ENCODE measurements at regions not wholly inside any gene's neighbourhood (a gene's known extent, or its start where the extent isn't known, plus 50 kb on each side); places are given as distances from the start of the nearest gene placed in this dataset.

DNA sequence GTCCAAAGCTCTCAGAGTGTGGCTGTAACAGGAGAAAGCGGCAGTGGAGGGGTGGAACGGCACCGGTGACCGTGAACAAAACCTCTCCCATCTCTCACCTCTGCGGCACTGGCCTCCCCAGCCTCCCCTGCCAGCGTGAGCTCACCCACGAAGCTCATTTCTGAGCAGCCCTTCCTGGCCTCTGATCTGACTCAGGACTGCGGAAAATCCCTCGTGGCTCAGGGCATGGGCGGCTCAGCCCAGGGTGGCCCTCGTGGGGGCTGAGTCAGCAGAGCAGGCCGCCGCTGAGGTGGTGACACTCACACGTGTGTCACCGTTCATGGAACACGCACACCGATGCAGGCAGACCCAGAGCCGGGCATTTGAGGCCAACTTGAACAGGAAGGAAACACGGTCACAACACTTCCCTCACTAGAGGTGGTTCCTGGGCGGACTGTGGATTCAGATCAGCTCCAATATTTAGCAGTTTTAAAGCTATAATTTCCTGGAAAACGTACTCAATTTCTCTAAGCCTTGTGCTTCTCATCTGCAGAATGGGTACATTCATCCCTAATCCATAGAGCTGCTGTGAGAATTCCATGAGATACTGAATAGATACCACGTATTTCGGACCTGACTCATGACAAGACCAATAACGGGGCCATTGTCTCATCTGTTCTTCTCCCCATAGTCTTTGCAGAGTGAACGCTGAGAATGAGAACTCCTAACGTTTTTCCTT is 115.0 kb upstream of the TMPRSS2 start:
- Histone ChIP-seq H3K4me3 (ENCODE audit: low read length) (no peak overlapping the region), H3K4me1 (ENCODE audit: control insufficient read depth, insufficient read depth, low read length) (peaks cover 17% of the 10 kb centered on the region), H3K9me3 (replicated peaks; ENCODE audit: control insufficient read depth, low read depth, low read length) (no peaks in the 10 kb centered on the region), H3K36me3 (ENCODE audit: control insufficient read depth, insufficient read depth, low read length) (no peaks in the 10 kb centered on the region), H3K27ac (ENCODE audit: low read length) (no peak overlapping the region), H3K27me3 (ENCODE audit: control insufficient read depth, insufficient read depth, low read length) (peaks cover 4% of the 10 kb centered on the region)
- 83% methylated on average over 23 of the region's 26 CpGs for WGBS (ENCODE audit: insufficient coverage)
- no peak for DNase-seq

DNA sequence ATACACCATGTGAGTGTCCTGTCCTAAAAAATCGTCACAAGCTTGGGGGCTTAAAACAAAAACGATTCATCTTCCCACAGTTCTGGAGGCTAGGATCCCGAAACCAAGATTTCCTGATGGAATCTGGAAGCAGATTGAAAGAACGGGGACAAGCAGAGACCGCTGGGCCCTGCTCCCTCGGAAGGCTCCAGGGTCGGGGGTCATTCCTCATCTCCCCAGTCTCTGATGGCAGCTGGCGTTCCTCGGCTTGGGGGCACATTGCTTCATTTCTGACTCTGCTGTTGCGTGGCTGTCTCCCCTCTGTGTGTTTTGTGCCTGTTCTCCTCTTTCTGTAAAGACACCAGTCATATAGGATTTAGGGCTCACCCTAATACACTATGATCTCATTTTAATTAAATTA is 114.2 kb upstream of the TMPRSS2 start:
- 82% methylated on average over 10 of the region's 10 CpGs for WGBS (ENCODE audit: insufficient coverage)
- H3K27me3 ChIP-seq (ENCODE audit: control insufficient read depth, insufficient read depth, low read length), result peaks cover 4% of the 10 kb centered on the region
- H3K27ac ChIP-seq (ENCODE audit: low read length), result no peak overlapping the region
- H3K4me1 ChIP-seq (ENCODE audit: control insufficient read depth, insufficient read depth, low read length), result peaks cover 17% of the 10 kb centered on the region
- H3K36me3 ChIP-seq (ENCODE audit: control insufficient read depth, insufficient read depth, low read length), result no peaks in the 10 kb centered on the region
- H3K9me3 ChIP-seq (replicated peaks; ENCODE audit: control insufficient read depth, low read depth, low read length), result no peaks in the 10 kb centered on the region
- H3K4me3 ChIP-seq (ENCODE audit: low read length), result no peak overlapping the region
- DNase-seq, result no peak

GRCh38 chr21:41621513-41621912 is 113.6 kb upstream of the TMPRSS2 start:
- DNase-seq, result peak; percentile 71
- Histone ChIP-seq H3K4me1 (ENCODE audit: control insufficient read depth, insufficient read depth, low read length) (peaks cover 19% of the 10 kb centered on the region), H3K9me3 (replicated peaks; ENCODE audit: control insufficient read depth, low read depth, low read length) (no peaks in the 10 kb centered on the region), H3K27me3 (ENCODE audit: control insufficient read depth, insufficient read depth, low read length) (peaks cover 4% of the 10 kb centered on the region), H3K27ac (ENCODE audit: low read length) (no peak overlapping the region), H3K36me3 (ENCODE audit: control insufficient read depth, insufficient read depth, low read length) (no peaks in the 10 kb centered on the region), H3K4me3 (ENCODE audit: low read length) (no peak overlapping the region)
- 60% methylated on average over 4 of the region's 10 CpGs for WGBS (ENCODE audit: insufficient coverage)

DNA sequence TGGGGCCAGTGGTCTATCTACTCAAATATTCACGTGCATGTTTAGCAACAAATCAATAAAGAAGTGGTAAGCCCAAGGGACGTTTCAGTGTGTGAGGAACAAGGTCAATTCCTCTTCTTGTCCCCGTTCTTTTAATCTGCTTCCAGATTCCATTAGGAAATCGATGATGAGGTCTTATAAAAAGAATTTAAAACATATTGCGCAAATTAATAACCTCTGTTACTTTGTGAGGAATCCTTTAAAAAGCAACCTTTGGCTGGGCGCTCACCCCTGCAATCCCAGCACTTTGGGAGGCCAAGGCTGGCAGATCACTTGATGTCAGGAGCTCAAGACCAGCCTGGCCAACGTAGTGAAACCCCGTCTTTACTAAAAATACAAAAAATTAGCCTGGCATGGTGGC is 113.0 kb upstream of the TMPRSS2 start:
- Histone ChIP-seq H3K4me1 (ENCODE audit: control insufficient read depth, insufficient read depth, low read length) (peaks cover 25% of the 10 kb centered on the region), H3K4me3 (ENCODE audit: low read length) (no peak overlapping the region), H3K27me3 (ENCODE audit: control insufficient read depth, insufficient read depth, low read length) (peaks cover 4% of the 10 kb centered on the region), H3K36me3 (ENCODE audit: control insufficient read depth, insufficient read depth, low read length) (no peaks in the 10 kb centered on the region), H3K9me3 (replicated peaks; ENCODE audit: control insufficient read depth, low read depth, low read length) (no peaks in the 10 kb centered on the region), H3K27ac (ENCODE audit: low read length) (no peak overlapping the region)
- no peak for DNase-seq
- WGBS (ENCODE audit: insufficient coverage), result 96% methylated on average over 3 of the region's 8 CpGs

DNA sequence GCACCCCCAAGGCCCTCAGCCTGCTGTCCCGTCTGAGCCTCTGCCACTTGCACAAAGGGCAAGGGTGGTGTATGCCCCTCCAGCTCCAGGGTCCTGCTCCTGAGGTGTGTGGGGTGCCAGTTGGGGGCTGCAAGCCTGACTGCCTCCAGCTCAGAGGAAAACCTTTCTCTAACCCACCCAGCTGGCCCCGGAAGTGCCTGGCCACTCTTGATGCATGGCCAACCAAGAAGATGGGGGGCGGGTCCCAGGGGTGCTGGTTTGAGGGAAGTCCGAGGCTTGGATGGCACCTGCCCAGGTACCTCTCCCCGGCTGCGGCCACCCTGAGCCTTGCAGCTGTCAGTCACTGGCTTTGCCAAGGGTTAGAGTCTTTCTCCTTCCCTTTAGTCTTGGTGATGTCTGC is 112.6 kb upstream of the TMPRSS2 start:
- Histone ChIP-seq H3K4me3 (ENCODE audit: low read length) (no peak overlapping the region), H3K9me3 (replicated peaks; ENCODE audit: control insufficient read depth, low read depth, low read length) (no peaks in the 10 kb centered on the region), H3K36me3 (ENCODE audit: control insufficient read depth, insufficient read depth, low read length) (no peaks in the 10 kb centered on the region), H3K27ac (ENCODE audit: low read length) (no peak overlapping the region), H3K4me1 (ENCODE audit: control insufficient read depth, insufficient read depth, low read length) (peaks cover 26% of the 10 kb centered on the region), H3K27me3 (ENCODE audit: control insufficient read depth, insufficient read depth, low read length) (peaks cover 4% of the 10 kb centered on the region)
- 77% methylated on average over 3 of the region's 6 CpGs for WGBS (ENCODE audit: insufficient coverage)
- DNase-seq, result no peak

DNA sequence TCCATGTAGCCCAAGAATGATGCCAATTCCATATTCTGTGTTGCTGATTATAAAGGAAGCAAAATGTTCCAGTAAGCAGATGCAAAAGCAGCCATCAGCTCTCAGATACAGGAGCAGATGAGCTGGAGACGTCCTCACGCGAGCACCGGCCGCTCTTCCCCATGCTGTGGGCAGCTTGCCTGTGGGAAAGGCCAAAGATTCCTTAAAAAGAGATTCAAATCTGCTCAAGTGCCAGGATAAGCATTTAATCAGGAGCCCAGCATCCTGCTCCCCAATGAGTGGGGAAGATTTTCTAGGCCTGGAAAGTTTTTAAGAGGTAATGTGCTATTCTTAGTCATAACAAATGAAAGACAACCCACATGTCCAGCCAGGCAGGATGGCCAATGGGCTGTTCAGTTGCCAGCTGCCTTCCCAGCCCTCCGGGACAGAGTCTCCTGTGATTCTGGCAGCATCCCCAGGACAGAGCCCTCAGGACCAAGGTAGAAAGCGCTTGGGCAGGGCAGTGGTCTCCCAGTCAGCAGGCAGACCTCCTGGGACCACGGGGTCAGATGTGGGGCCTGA is 108.2 kb upstream of the TMPRSS2 start:
- Histone ChIP-seq H3K27me3 (ENCODE audit: control insufficient read depth, insufficient read depth, low read length) (peaks cover 2% of the 10 kb centered on the region), H3K36me3 (ENCODE audit: control insufficient read depth, insufficient read depth, low read length) (no peaks in the 10 kb centered on the region), H3K9me3 (replicated peaks; ENCODE audit: control insufficient read depth, low read depth, low read length) (no peaks in the 10 kb centered on the region), H3K4me3 (ENCODE audit: low read length) (no peak overlapping the region), H3K4me1 (ENCODE audit: control insufficient read depth, insufficient read depth, low read length) (peaks cover 54% of the 10 kb centered on the region), H3K27ac (ENCODE audit: low read length) (peak overlapping the region; percentile 86)
- DNase-seq, result peak; percentile 89
- WGBS (ENCODE audit: insufficient coverage), result 28% methylated on average over 8 of the region's 8 CpGs

GRCh38 chr21:41615613-41616012 is 107.7 kb upstream of the TMPRSS2 start:
- DNase-seq, result peak; percentile 94
- 25% methylated on average over 1 of the region's 1 CpG for WGBS (ENCODE audit: insufficient coverage)
- Histone ChIP-seq H3K4me3 (ENCODE audit: low read length) (no peak overlapping the region), H3K27ac (ENCODE audit: low read length) (peak overlapping the region; percentile 86), H3K9me3 (replicated peaks; ENCODE audit: control insufficient read depth, low read depth, low read length) (no peaks in the 10 kb centered on the region), H3K27me3 (ENCODE audit: control insufficient read depth, insufficient read depth, low read length) (peaks cover 2% of the 10 kb centered on the region), H3K4me1 (ENCODE audit: control insufficient read depth, insufficient read depth, low read length) (peaks cover 49% of the 10 kb centered on the region), H3K36me3 (ENCODE audit: control insufficient read depth, insufficient read depth, low read length) (no peaks in the 10 kb centered on the region)

DNA sequence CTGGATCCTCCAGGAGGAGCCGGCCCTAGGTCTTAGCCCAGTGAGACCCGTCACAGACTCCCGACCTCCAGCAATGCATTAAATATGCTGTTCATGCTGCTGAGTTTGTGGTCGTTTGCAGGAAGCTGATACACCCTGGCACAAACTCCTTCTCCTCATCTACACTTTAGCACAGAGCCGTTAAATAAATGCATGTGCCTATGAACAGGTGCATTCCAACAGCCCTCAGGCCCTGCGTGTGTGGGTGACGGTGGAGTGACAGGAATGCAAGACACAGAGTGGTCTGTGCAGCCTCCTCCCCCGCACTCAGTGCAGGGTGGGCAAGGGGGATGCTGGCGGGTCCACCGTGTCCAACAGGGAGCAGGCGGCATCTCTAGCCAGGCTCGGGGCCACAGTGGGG is 106.6 kb upstream of the TMPRSS2 start:
- peak; percentile 16 for DNase-seq
- Histone ChIP-seq H3K27ac (ENCODE audit: low read length) (no peak overlapping the region), H3K4me1 (ENCODE audit: control insufficient read depth, insufficient read depth, low read length) (peaks cover 47% of the 10 kb centered on the region), H3K9me3 (replicated peaks; ENCODE audit: control insufficient read depth, low read depth, low read length) (no peaks in the 10 kb centered on the region), H3K27me3 (ENCODE audit: control insufficient read depth, insufficient read depth, low read length) (peaks cover 5% of the 10 kb centered on the region), H3K36me3 (ENCODE audit: control insufficient read depth, insufficient read depth, low read length) (no peaks in the 10 kb centered on the region), H3K4me3 (ENCODE audit: low read length) (no peak overlapping the region)
- no CpG with 5 or more reads among the region's 12 CpGs for WGBS (ENCODE audit: insufficient coverage)

DNA sequence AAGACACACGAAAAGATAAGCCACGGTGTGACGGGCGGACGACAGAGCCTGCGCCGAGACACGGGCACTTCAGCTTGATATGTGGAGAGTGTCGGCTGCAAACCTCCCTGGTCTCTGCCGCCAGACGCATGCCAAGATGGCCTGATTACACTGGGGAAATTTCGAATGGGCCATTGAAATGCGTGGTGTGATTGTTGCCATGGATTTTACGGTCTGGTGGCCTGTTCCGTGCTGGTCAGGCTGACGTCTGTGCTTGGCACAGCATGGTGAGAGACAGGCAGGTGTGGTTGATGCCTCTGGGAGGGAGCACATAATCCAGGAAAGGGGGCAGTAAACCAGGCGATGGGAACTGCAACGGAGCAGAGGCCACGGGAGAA is 105.6 kb upstream of the TMPRSS2 start:
- H3K9me3 ChIP-seq (replicated peaks; ENCODE audit: control insufficient read depth, low read depth, low read length), result no peaks in the 10 kb centered on the region
- peak overlapping the region; percentile 65 for H3K27ac ChIP-seq (ENCODE audit: low read length)
- 65% methylated on average over 16 of the region's 19 CpGs for WGBS (ENCODE audit: insufficient coverage)
- no peak overlapping the region for H3K4me3 ChIP-seq (ENCODE audit: low read length)
- peaks cover 5% of the 10 kb centered on the region for H3K27me3 ChIP-seq (ENCODE audit: control insufficient read depth, insufficient read depth, low read length)
- no peaks in the 10 kb centered on the region for H3K36me3 ChIP-seq (ENCODE audit: control insufficient read depth, insufficient read depth, low read length)
- peaks cover 47% of the 10 kb centered on the region for H3K4me1 ChIP-seq (ENCODE audit: control insufficient read depth, insufficient read depth, low read length)
- DNase-seq, result peak; percentile 39

DNA sequence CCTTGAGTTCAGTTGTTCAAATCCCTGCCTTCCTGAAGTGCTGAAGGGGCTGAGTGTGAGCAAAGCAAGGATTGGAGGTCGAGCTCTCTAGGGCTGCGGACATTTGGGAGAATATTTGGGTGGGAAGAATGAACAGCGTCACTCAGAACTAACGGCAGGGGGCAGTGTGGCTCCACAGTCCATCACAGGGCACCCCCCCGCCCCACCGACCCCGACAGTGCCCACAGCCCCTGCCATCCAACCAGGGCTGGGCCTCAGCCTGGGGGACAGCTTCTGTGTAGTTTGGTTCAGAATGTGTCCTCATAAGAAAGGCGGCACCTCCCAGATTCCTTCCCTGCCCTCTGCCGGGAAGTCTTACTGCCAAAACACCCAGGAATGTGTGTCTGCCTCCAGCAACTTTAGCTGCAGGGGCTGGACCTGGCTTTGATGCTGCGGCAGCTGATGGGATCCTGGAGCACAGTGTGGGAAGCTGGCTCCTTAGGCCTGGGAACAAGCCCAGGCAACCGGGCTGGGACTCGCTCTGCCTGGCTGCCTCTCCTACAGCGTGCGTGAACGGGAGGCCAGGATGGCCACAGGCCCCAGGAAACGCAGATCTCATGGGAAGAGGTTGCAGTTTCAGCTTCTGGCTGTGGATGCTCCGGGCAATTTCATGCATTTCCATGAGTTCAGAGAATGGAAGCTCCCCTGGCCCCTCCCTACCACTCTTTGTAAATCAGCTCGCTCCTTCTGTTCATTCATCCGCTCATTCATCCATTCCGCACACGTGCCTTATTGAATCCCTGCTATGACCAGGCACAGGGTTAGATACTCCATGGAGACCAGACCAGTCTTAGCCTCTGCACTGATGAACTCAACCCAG is 104.9 kb upstream of the TMPRSS2 start:
- peak overlapping the region; percentile 65 for H3K27ac ChIP-seq (ENCODE audit: low read length)
- no peaks in the 10 kb centered on the region for H3K9me3 ChIP-seq (replicated peaks; ENCODE audit: control insufficient read depth, low read depth, low read length)
- peak; percentile 97 for DNase-seq
- peaks cover 47% of the 10 kb centered on the region for H3K4me1 ChIP-seq (ENCODE audit: control insufficient read depth, insufficient read depth, low read length)
- 11% methylated on average over 12 of the region's 21 CpGs for WGBS (ENCODE audit: insufficient coverage)
- H3K4me3 ChIP-seq (ENCODE audit: low read length), result no peak overlapping the region
- H3K27me3 ChIP-seq (ENCODE audit: control insufficient read depth, insufficient read depth, low read length), result peaks cover 5% of the 10 kb centered on the region
- no peaks in the 10 kb centered on the region for H3K36me3 ChIP-seq (ENCODE audit: control insufficient read depth, insufficient read depth, low read length)
